HCT116 (cell line): ENCODE measurements at regions not wholly inside any gene's neighbourhood (a gene's known extent, or its start where the extent isn't known, plus 50 kb on each side); places are given as distances from the start of the nearest gene placed in this dataset.

Experiments
- ATAC-seq: fragments of 200-7000 bp; cut with Tn5 transposase; 2 replicates; pipeline ENCODE4 v1.9.1; 2020; ENCODE audit warnings: mild to moderate bottlenecking, moderate library complexity
- BruUV-seq: library from RNA; stranded (reverse); fragments of 400-500 nt; replicated peaks from 2 replicates; lab custom pipeline; 2021; lab: Mats Ljungman, UMichigan
- CTCF ChIA-PET: fragments of 300-600 bp; sonication (Branson Sonifier 250); formaldehyde crosslinking; loops from one replicate; lab custom pipeline; 2021; ENCODE audit warnings: antibody characterized with exemption; lab: Charles Lee
- POLR2A ChIA-PET: fragments of 300-600, 350-600 bp; sonication (Branson Sonifier 250); formaldehyde crosslinking; loops from one replicate; lab custom pipeline; 2021; ENCODE audit warnings: antibody characterized with exemption; lab: Charles Lee
- RAD21 ChIA-PET, 2 experiments: fragments of 300-600 bp; sonication (Branson Sonifier 250); formaldehyde crosslinking; loops; one replicate each; lab custom pipeline; 2023; ENCODE audit warnings: low total read pairs in 2 of 2; ENCODE audit not compliant: uncharacterized antibody in 2 of 2, unreplicated experiment in 2 of 2, low non-redundant PET in 1 of 2; lab: Charles Lee
- DNase-seq: peaks from one replicate; pipeline ENCODE4 v3.0.0-alpha.2; 2010; ENCODE audit warnings: low read depth, low spot score
- H2AFZ ChIP-seq: fragments of 200-600 bp; shearing (Covaris generic), sonication (generic); 2 replicates; pipeline ENCODE4 v1.6.1; 2017; ENCODE audit warnings: low read depth, mixed run types, mixed read lengths, antibody characterized with exemption, low read length; ENCODE audit not compliant: poor library complexity, severe bottlenecking
- H3K27ac ChIP-seq: 2 replicates; pipeline ENCODE4 v1.5.1; 2012; ENCODE audit warnings: low read depth, low read length
- H3K27me3 ChIP-seq: fragments of 200-600 bp; sonication (generic); 2 replicates; pipeline ENCODE4 v1.6.1; 2016; ENCODE audit warnings: mixed run types, low read length, mixed read lengths; ENCODE audit not compliant: insufficient read depth
- H3K36me3 ChIP-seq, 2 experiments: fragments of 200-500 bp in 1 of 2; fragments of 200-600 bp in 1 of 2; sonication (Bioruptor generic) in 1 of 2; sonication (generic) in 1 of 2; 2 replicates each; pipeline versions ENCODE4 v1.5.1 to v1.6.1; 2014 to 2016; ENCODE audit warnings: low read length in 2 of 2, inconsistent platforms in 1 of 2, mixed read lengths in 1 of 2, mixed run types in 1 of 2; ENCODE audit not compliant: insufficient read depth in 2 of 2, control insufficient read depth in 1 of 2
- H3K4me1 ChIP-seq, 2 experiments: fragments of 200-600 bp in 1 of 2; sonication (generic) in 1 of 2; 2 replicates each; pipeline versions ENCODE4 v1.5.1 to v1.6.1; 2012 to 2017; ENCODE audit warnings: low read length in 2 of 2, inconsistent platforms in 1 of 2, mild to moderate bottlenecking in 1 of 2, mixed read lengths in 1 of 2, mixed run types in 1 of 2, moderate library complexity in 1 of 2; ENCODE audit not compliant: insufficient read depth in 2 of 2, control insufficient read depth in 1 of 2
- H3K4me2 ChIP-seq: fragments of 200-600 bp; sonication (generic); 2 replicates; pipeline ENCODE4 v1.6.1; 2017; ENCODE audit warnings: mixed run types, low read length, mixed read lengths
- H3K4me3 ChIP-seq, 2 experiments: fragments of 200-600 bp in 1 of 2; sonication (generic) in 1 of 2; replicated peaks in 1 of 2; 2 replicates each; pipeline ENCODE4 v1.5.1; 2011 to 2016; ENCODE audit warnings: low read length in 2 of 2, control low read depth in 1 of 2, low read depth in 1 of 2, mild to moderate bottlenecking in 1 of 2, mixed read lengths in 1 of 2, mixed run types in 1 of 2
- H3K79me2 ChIP-seq: fragments of 200-600 bp; sonication (generic); 2 replicates; pipeline ENCODE4 v1.6.1; 2017; ENCODE audit warnings: mild to moderate bottlenecking, mixed run types, low read length, moderate library complexity, mixed read lengths; ENCODE audit not compliant: insufficient read depth
- H3K9ac ChIP-seq: fragments of 200-600 bp; sonication (generic); 2 replicates; pipeline ENCODE4 v1.6.1; 2016; ENCODE audit warnings: low read length, mixed read lengths
- H3K9me2 ChIP-seq: fragments of 200-600 bp; sonication (generic), shearing (Covaris generic); 2 replicates; pipeline ENCODE4 v1.6.1; 2017; ENCODE audit warnings: mixed run types, mild to moderate bottlenecking, moderate library complexity; ENCODE audit not compliant: insufficient read depth
- H3K9me3 ChIP-seq, 2 experiments: fragments of 200-500 bp in 1 of 2; fragments of 200-600 bp in 1 of 2; sonication (Bioruptor generic) in 1 of 2; sonication (generic) in 1 of 2; 2 replicates each; pipeline ENCODE4 v1.6.1; 2014 to 2017; ENCODE audit warnings: low read length in 2 of 2, mixed read lengths in 2 of 2, inconsistent platforms in 1 of 2, low read depth in 1 of 2, mild to moderate bottlenecking in 1 of 2, mixed run types in 1 of 2, moderate library complexity in 1 of 2; ENCODE audit not compliant: control insufficient read depth in 1 of 2, insufficient read depth in 1 of 2
- H4K20me1 ChIP-seq: fragments of 200-600 bp; sonication (generic), shearing (Covaris generic); 2 replicates; pipeline ENCODE4 v1.6.1; 2017; ENCODE audit warnings: mixed run types, mild to moderate bottlenecking, moderate library complexity; ENCODE audit not compliant: insufficient read depth
- ATF3 ChIP-seq: IDR thresholded peaks from 2 replicates; pipeline ENCODE4 v1.6.1; 2012
- CEBPB ChIP-seq: IDR thresholded peaks from 2 replicates; pipeline ENCODE4 v1.6.1; 2012; ENCODE audit warnings: low read depth
- EGR1 ChIP-seq: IDR thresholded peaks from 2 replicates; pipeline ENCODE4 v1.6.1; 2012; ENCODE audit warnings: low read depth
- ELF1 ChIP-seq: IDR thresholded peaks from 2 replicates; pipeline ENCODE4 v1.6.1; 2012; ENCODE audit warnings: low read depth, borderline replicate concordance
- EZH2phosphoT487 ChIP-seq: fragments of 200-600 bp; IDR thresholded peaks from 2 replicates; pipeline ENCODE4 v1.6.1; 2018; ENCODE audit warnings: antibody characterized with exemption, borderline replicate concordance
- FOSL1 ChIP-seq: IDR thresholded peaks from 2 replicates; pipeline ENCODE4 v1.6.1; 2012; ENCODE audit warnings: low read depth
- MAX ChIP-seq: IDR thresholded peaks from 2 replicates; pipeline ENCODE4 v1.6.1; 2012
- POLR2A ChIP-seq: IDR thresholded peaks from 2 replicates; pipeline ENCODE4 v1.7.0; 2011; ENCODE audit warnings: borderline replicate concordance; ENCODE audit not compliant: insufficient read depth, insufficient read length; ENCODE audit errors: extremely low read depth
- POLR2AphosphoS5 ChIP-seq: IDR thresholded peaks from 2 replicates; pipeline ENCODE4 v1.6.1; 2011; ENCODE audit warnings: mild to moderate bottlenecking, low read depth, low read length, moderate library complexity
- RAD21 ChIP-seq: IDR thresholded peaks from 2 replicates; pipeline ENCODE4 v1.6.1; 2012; ENCODE audit warnings: low read depth, mild to moderate bottlenecking
- REST ChIP-seq: IDR thresholded peaks from 2 replicates; pipeline ENCODE4 v1.6.1; 2012; ENCODE audit warnings: low read depth
- SIN3A ChIP-seq: IDR thresholded peaks from 2 replicates; pipeline ENCODE4 v1.6.1; 2012; ENCODE audit warnings: low read depth
- SP1 ChIP-seq: IDR thresholded peaks from 2 replicates; pipeline ENCODE4 v1.6.1; 2012; ENCODE audit warnings: low read depth
- SRF ChIP-seq: IDR thresholded peaks from 2 replicates; pipeline ENCODE4 v1.6.1; 2012; ENCODE audit warnings: low read depth
- TCF7L2 ChIP-seq: IDR thresholded peaks from 2 replicates; pipeline ENCODE4 v1.7.0; 2011; ENCODE audit warnings: borderline replicate concordance, inconsistent platforms; ENCODE audit not compliant: insufficient read depth, insufficient read length; ENCODE audit errors: extremely low read depth
- YY1 ChIP-seq: IDR thresholded peaks from 2 replicates; pipeline ENCODE4 v1.6.1; 2011; ENCODE audit warnings: low read length, low read depth, moderate library complexity, mild to moderate bottlenecking; ENCODE audit not compliant: insufficient replicate concordance; ENCODE audit errors: extremely low read depth
- ZBTB33 ChIP-seq: IDR thresholded peaks from 2 replicates; pipeline ENCODE4 v1.6.1; 2011; ENCODE audit warnings: mild to moderate bottlenecking, low read length, moderate library complexity; ENCODE audit not compliant: insufficient replicate concordance; ENCODE audit errors: extremely low read depth
- ZNF274 ChIP-seq: fragments of 200-500 bp; sonication (Bioruptor generic); IDR thresholded peaks from 2 replicates; pipeline ENCODE4 v1.6.1; 2014; ENCODE audit warnings: mild to moderate bottlenecking, low read depth, low read length, inconsistent platforms
- intact Hi-C: fragments of 100-400 bp; cut with micrococcal nuclease; formaldehyde crosslinking; loops from 2 replicates; pipeline ENCODE4 v1.10.0; 2022

- no peaks in the 10 kb centered on the region for H3K9me3 ChIP-seq
- no peaks in the 10 kb centered on the region for H3K36me3 ChIP-seq
- H3K79me2 ChIP-seq: no peaks in the 10 kb centered on the region
- H2AFZ ChIP-seq: no peak overlapping the region
- intact Hi-C loops: no loop called here
- H4K20me1 ChIP-seq: no peaks in the 10 kb centered on the region
- H3K27me3 ChIP-seq: no peaks in the 10 kb centered on the region
- no peak for TF ChIP-seq POLR2A
- TF ChIP-seq CEBPB: no peak
- TF ChIP-seq ZNF274: no peak
- TF ChIP-seq SP1: no peak
- no peak for TF ChIP-seq TCF7L2
- no peak for TF ChIP-seq SRF
- TF ChIP-seq FOSL1: no peak
- no peak for TF ChIP-seq EGR1
- no peak for TF ChIP-seq YY1
- no peak for TF ChIP-seq RAD21
- TF ChIP-seq MAX: no peak
- no peak for TF ChIP-seq ELF1
- TF ChIP-seq REST: no peak
- no peak for TF ChIP-seq EZH2phosphoT487
- no peak for TF ChIP-seq SIN3A
- TF ChIP-seq ATF3: no peak
- no peak for TF ChIP-seq POLR2AphosphoS5
- TF ChIP-seq ZBTB33: no peak
- no peak overlapping the region for H3K9ac ChIP-seq
- ChIA-PET POLR2A (no interaction called here), RAD21 (no interaction called here), CTCF (no interaction called here)
- no peak overlapping the region for H3K4me2 ChIP-seq
- no peak for ATAC-seq
- H3K4me3 ChIP-seq: no peak overlapping the region
- no peaks in the 10 kb centered on the region for H3K9me2 ChIP-seq
- no peak overlapping the region for H3K27ac ChIP-seq
- DNase-seq: no peak
- BruUV-seq: no TSS peak
- no peaks in the 10 kb centered on the region; a peak in 1 of 4 replicates for H3K4me1 ChIP-seq
Measured at GRCh38 chr2:220890931-220891330, 681.2 kb downstream of the EPHA4 start.
